ENCODE measurements at regions not wholly inside any gene's neighbourhood (a gene's known extent, or its start where the extent isn't known, plus 50 kb on each side); places are given as distances from the start of the nearest gene placed in this dataset.

DNA sequence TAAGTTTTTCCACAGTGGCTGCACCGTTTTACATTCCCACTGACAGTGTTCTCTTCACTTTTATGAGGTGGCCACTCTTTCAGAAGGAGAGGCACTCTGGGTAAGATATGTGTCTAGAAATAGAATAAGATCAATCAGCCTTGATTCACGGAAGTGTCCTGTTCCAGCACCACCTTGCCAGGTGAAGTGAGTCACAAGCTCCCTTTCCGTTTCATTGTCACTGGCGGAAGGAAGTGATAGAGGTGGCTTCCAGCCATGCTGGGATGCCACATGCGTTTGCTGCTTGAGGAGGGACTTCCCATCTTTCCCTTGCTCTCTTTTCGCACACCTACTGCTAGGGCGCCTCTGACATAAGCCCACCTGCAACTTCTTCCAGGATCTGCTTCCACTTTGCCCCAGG is 217.1 kb downstream of the PIK3R1 start:
- TF ChIP-seq, protein P1, sequence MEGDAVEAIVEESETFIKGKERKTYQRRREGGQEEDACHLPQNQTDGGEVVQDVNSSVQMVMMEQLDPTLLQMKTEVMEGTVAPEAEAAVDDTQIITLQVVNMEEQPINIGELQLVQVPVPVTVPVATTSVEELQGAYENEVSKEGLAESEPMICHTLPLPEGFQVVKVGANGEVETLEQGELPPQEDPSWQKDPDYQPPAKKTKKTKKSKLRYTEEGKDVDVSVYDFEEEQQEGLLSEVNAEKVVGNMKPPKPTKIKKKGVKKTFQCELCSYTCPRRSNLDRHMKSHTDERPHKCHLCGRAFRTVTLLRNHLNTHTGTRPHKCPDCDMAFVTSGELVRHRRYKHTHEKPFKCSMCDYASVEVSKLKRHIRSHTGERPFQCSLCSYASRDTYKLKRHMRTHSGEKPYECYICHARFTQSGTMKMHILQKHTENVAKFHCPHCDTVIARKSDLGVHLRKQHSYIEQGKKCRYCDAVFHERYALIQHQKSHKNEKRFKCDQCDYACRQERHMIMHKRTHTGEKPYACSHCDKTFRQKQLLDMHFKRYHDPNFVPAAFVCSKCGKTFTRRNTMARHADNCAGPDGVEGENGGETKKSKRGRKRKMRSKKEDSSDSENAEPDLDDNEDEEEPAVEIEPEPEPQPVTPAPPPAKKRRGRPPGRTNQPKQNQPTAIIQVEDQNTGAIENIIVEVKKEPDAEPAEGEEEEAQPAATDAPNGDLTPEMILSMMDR (IDR thresholded peaks at IDR 0.05; ENCODE audit: low read depth, low read length), result no peak
- TF ChIP-seq POLR2A (IDR thresholded peaks at IDR 0.05; ENCODE audit: extremely low read depth, insufficient read length), result no peak
- no peak for TF ChIP-seq MYC (IDR thresholded peaks at IDR 0.05; ENCODE audit: low read depth, low read length)
